Stomach (tissue), 4 donors: ENCODE measurements at regions not wholly inside any gene's neighbourhood (a gene's known extent, or its start where the extent isn't known, plus 50 kb on each side); places are given as distances from the start of the nearest gene placed in this dataset.

Source experiments
- CTCF ChIP-seq, 7 experiments: fragments of 450-650 bp in 4 of 7; fragments of 200-600 bp in 3 of 7; sonication (generic) in 3 of 7; IDR thresholded peaks; one replicate each; pipeline ENCODE4 v1.5.1; 2016 to 2019; ENCODE audit warnings: antibody characterized with exemption in 7 of 7, control low read depth in 2 of 7, mild to moderate bottlenecking in 1 of 7
- POLR2A ChIP-seq, 4 donors: fragments of 450-650 bp; IDR thresholded peaks; one replicate each; pipeline ENCODE4 v1.6.1; 2016; ENCODE audit warnings: antibody characterized with exemption in 4 of 4, control low read depth in 2 of 4, mild to moderate bottlenecking in 1 of 4, moderate library complexity in 1 of 4
- POLR2AphosphoS5 ChIP-seq, 3 donors: sonication (generic); formaldehyde crosslinking; IDR thresholded peaks; one replicate each; pipeline ENCODE4 v1.6.1; 2016; ENCODE audit warnings: antibody characterized with exemption in 3 of 3

- TF ChIP-seq CTCF (IDR thresholded peaks at IDR 0.05) (no peak), POLR2AphosphoS5 (IDR thresholded peaks at IDR 0.05) (no peak), POLR2A (IDR thresholded peaks at IDR 0.05) (no peak)
Measured at GRCh38 chr15:31442226-31442625, 115.6 kb downstream of the KLF13 start.
